Hepatic stellate cell (primary cell): ENCODE measurements at regions not wholly inside any gene's neighbourhood (a gene's known extent, or its start where the extent isn't known, plus 50 kb on each side); places are given as distances from the start of the nearest gene placed in this dataset.
"Not testable (repeated sequence)": the region's sequence is repeated elsewhere in the genome, so short reads cannot be mapped to it uniquely, and the experiment has no call there.

Source experiments
- DNase-seq: peaks from one replicate; pipeline ENCODE4 v3.0.0; 2011; ENCODE audit warnings: low spot score

DNA sequence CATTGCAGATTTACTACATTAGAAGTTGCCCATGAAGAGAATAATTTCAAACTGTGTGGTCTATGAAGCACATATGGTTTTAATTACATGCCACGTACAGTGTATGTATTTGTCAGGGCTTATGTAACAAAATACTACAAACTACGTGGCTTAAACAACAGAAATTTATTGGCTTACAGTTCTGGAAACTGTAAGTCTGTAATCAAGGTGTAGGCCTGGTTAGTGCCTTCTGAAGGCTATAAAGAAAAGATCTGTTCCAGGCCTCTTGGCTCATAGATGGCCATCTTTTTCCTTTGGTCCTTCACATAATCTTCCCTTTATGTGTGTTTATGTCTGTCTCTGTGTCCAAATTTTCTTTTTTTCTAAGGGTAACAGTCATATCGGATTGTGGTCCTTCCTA, 1160.2 kb downstream of the FAM133A start:
- no peak for DNase-seq

DNA sequence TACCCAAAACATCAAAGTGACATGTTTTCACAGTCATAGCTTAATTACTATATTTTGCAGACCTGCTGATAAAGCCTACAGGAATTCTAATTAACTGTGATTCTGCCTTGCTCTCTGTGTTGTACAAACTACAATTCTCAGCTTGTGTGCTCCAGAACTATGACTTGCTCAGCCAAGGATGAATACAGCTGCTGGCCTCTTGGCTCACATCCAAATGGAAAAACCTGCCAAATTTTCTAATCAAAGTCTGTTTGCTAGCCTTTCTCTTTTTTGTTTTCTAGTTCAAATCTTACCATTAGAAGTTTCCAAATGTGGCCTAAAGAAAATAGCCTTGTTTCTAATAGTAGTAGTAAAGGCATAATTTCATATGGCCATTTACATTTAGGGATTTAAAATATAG, 1176.8 kb downstream of the FAM133A start:
- DNase-seq = no peak

DNA sequence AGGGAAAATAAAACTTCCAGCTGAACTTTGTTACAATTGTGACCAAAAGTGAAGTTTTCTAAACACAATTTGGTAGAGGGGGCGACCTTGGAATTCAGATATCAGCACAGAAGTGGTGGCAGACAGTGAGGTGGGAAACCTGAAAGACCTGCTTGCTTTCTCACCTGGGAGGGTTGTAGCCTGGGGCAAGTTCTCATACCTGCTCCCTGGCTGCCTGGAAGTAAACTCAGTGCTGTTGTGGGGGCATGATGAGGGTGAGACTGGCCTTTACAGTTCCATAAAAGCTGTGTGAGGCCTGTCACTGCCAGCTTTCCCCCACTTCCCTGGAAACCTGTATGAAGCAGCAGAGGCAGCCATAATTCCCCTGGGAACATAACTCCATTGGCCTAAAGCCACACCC, 1180.2 kb downstream of the FAM133A start:
- DNase-seq = no peak

DNA sequence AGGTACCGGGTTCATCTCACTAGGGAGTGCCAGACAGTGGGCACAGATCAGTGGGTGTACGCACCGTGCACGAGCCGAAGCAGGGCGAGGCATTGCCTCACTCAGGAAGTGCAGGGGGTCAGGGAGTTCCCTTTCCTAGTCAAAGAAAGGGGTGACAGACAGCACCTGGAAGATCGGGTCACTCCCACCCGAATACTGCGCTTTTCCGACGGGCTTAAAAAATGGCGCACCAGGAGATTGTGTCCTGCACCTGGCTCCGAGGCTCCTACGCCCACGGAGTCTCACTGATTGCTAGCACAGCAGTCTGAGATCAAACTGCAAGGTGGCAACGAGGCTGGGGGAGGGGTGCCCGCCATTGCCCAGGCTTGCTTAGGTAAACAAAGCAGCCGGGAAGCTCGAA, 1188.5 kb downstream of the FAM133A start:
- not testable (repeated sequence) for DNase-seq

DNA sequence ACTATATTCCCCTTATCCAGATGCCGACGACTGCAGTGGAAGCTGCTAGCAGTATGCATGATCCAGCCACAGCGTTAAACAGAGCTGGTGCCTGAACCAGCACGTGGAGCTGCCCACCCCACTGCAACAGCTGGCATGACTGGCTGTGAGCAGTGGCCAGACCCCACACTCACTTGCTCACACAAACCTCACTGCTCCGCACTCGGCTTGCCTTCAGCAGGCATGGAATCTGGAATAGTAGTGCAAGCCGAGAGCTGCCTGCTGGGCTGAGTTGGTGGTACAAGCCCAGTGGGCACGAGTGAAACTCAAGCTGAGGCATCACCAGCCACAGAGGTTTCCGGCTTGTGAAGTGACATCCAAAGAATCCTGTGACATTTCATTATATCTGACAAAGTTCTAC, 1197.6 kb downstream of the FAM133A start:
- DNase-seq = no peak

DNA sequence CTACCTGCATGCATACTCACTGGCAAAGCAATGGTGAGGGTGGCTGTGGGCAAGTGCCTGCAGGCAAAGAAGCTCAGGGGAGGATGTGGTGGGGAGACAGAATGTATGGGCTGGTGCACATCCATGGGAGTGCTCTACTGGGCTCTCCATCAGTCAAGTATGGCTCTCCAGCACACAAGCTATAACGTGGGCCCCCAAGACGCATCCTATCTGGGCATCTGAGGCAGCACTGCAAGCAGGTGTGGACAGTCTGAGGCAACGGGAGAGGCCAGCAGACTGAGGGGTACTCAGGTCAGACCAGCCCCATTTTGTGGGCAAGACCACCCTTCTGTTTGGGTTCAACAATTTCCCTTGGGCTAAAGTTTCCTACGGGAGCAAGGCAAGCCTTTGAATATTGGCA, 1227.8 kb downstream of the FAM133A start:
- no peak for DNase-seq

DNA sequence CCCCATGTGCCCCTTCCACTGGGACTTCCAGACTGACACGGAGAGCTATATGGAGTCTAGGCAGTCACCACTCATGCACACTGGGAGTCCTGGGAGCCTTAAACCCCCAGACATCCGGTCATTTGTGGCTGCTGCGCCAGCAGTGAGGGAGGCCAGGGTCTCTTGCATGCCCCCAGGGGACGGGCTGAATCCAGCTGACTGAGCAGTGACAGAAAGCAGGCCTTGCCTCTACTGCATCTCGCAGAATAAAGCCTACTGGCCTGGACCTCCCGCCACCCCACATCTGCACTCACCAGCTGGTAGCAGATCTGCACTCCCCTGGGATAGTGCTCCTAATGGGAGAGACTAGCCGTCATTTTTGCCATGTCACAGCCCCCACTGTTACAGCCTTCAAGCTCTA, 1234.2 kb downstream of the FAM133A start:
- DNase-seq = no peak

DNA sequence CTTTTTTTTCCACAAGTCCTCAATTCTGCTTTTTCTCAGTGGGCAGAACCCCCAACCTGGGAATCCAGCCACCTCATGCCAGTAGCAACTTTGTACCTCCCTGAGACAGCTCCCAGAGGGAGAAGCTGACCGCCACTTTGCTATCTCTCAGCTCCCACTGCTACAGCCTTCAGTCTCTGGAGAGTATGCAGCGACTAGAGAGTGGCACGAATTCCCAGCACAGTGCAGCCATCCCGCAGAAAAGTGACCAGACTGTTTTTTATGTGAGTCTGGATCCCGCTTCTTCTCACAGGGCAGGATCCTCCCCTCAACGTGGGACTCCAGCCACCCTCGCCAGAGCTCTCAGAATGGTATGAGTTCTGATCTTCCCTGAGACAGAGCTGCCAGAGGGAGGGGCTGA, 1234.6 kb downstream of the FAM133A start:
- DNase-seq = no peak

DNA sequence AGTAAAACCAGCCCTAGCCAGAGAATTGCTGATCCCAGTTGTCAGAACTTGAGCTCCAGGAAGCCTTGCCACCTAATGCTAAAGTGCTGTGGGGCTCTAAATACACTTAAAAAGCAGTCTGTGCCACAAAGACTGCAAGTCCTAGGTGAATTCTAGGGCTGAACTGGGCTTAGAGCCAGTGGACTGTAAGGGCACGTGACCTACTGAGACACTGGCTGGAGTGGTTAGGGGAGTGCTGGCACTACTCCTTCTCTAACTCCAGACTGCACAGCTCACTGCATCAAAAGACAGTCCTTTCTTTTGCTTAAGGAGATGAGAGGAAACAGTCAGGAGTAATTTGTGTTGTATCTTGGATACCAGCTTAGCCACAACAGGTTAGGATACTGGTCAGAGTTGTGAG, 1240.2 kb downstream of the FAM133A start:
- no peak for DNase-seq

DNA sequence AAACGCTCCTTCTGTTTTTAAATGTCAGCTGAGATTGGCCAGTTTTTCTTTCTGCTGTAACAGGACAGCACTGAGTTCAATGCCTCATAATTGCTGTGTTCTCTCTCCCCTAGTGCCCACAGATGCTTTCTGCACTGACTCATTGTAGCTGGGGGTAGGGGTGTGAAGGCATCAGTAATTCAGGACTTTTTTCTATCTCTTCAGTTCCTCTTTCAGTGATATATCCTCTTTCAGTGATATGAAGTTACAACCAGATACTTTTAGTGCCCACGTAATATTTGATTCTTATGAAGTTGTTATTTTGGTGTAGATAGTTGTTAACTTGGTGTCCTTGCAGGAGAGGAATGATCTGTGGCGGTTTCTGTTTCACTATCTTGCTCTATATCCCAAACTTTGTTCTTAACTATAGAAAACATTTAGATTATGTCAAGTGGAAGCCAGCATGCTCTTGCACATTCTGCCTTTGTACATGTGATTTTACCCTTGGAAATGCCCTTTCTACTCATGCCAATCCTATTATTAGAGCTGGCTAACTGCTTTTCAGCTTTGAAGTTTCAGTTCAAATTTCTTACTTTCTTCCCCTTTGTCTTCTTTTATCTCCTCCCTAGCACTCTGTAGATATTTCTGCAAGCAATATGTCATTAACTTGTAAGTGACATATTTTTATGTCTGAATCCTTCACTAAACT, 1258.4 kb downstream of the FAM133A start:
- no peak for DNase-seq

DNA sequence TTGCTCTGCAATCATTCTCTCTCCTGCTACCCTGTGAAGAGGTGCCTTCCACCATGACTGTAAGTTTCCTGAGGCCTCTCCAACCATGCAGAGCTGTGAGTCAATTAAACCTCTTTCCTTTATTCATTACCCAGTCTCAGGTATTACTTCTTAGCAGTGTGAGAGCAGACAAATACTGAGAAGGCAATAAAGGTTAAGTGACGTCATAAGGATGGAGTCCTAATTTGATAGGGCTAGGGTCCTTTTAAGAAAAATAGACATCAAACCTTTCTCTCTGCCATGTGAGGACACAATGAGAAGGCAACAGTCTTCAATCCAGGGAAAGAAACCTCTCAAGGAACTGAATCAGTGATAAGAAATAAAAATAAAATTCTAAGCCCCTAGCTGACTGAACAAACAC, 1262.7 kb downstream of the FAM133A start:
- no peak for DNase-seq

DNA sequence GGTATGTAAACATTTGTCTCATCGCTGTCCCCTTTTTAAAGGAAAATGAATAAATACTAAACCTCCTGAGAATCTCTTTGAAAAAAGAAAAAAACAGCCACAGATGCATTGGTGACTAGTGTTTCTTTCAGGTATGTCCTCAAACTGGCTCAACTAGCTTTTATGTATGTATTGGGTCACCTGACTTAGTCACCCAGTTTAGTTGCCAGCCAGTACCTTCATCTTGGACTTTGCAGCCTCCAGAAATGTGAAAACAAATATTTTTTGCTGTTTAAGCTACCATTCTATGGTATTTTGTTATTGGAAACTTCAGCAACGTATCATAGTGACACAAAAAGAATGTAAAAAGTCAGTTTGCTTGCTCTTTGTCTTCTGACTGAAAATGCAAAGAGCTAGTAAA, 1263.5 kb downstream of the FAM133A start:
- DNase-seq = no peak

DNA sequence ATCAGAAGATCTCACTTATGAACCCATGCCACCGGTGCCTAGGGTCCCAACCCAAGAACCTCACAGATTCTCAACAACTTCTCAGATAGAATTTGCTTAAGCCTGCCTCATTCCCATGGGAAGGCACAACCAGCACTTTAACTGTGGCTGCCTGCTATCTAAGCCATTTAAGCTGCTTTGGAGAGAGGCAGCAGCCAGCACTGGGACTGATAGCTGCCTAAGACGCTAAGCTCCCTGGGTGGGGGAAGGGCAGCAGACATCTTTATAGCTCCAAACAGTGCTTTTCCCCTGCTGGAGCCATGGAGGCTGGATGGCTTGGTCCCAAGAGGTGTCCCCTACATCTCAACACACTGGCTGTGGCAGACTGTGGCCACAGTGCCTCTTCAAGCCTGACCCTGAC, 1268.6 kb downstream of the FAM133A start:
- DNase-seq = no peak

DNA sequence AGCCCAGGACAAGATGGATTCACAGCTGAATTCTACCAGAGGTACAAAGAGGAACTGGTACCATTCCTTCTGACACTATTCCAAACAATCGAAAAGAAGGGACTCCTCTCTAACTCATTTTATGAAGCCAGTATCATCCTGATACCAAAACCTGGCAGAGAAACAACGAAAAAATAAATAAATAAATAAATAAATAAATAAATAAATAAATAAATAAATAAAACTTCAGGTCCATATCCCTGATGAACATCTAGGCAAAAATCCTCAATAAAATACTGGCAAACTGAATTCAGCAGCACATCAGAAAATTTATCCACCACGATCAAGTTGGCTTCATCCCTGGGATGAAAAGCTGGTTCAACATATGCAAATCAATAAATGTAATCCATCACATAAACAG, 1272.1 kb downstream of the FAM133A start:
- not testable (repeated sequence) for DNase-seq

DNA sequence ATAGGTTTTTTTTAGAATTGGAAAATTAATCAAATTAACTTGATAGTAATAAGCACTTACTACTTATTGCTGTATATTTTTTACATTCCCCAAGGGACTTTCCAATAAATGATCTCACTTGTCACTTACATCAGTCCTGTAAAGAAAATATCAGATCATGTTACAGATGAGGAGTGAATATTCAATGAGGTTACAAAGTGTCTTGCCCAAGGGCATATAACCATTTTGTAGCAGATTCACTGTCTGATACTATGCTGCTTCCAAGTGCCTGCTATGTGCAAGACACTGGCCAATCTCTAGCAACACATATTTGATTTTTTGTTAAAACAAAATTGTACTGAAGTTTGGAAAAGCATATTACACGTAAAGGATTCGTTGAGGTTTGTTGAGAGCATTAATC, 1287.7 kb downstream of the FAM133A start:
- DNase-seq = no peak

DNA sequence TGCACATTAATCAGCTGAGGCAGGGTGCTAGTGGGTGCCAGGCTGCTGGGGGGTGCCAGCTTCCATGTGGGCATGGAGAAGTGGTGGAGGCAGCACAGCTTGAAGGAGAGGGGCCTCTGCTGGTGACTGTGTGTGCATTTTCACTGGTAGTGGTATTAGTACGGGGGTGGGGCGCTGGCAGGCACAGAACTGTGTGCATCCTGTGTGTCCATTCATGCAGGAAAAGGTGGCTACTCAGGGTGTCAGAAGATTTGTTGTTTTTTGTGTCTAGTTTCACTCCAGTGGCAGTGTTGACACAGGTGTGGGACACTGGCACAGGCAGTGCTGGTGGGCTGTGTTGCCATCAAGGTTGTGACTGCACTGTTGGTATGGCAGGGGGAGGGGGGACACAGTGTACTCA, 1303.6 kb downstream of the FAM133A start:
- DNase-seq = no peak

DNA sequence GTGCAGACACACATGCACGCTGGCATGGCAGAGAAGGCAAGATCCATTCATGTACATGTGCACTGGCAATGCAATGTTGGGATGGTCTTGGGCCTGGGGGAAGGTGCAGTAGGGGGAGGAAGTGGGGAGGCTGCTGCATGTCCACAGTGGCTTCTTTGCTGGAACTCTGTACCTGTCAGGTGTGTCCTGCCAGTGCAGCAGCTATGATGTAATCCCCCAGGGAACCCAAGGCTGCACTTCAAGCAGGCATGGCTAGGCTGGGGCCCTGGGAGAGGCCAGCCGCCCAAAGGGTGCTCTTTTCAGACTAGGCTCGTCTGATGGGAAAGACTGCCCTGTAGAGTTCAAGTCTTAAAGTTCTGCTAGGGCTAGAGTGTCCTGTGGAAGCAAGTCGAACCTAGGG, 1304.0 kb downstream of the FAM133A start:
- no peak for DNase-seq
